NCI-H748 treated with DMSO at 0.1 percent for 48 hours (cell line): ENCODE measurements at regions not wholly inside any gene's neighbourhood (a gene's known extent, or its start where the extent isn't known, plus 50 kb on each side); places are given as distances from the start of the nearest gene placed in this dataset.
A peak's percentile ranks its signal among the peaks of the same experiment; 100 is the strongest.
"Not testable (repeated sequence)": the region's sequence is repeated elsewhere in the genome, so short reads cannot be mapped to it uniquely, and the experiment has no call there.

ENCODE experiments used
- DNase-seq: peaks from one replicate; lab custom pipeline; 2025; lab: John Stamatoyannopoulos, UW

- DNase-seq, result peak; percentile 17
Observed at GRCh38 chr7:27032839-27033238, 63.0 kb downstream of the HOXA1 start.

GRCh38 chr7:27031289-27032172 is 64.3 kb downstream of the HOXA1 start:
- DNase-seq, result no peak

- no peak for DNase-seq
Observed at GRCh38 chr7:27030393-27031050, 65.3 kb downstream of the HOXA1 start.

GRCh38 chr7:27025270-27025669 is 70.5 kb downstream of the HOXA1 start:
- DNase-seq, result no peak

GRCh38 chr7:27010068-27010467 is 85.7 kb downstream of the HOXA1 start:
- DNase-seq, result no peak

- DNase-seq, result no peak
Observed at GRCh38 chr7:27000496-27000895, 95.3 kb downstream of the HOXA1 start.

- DNase-seq, result not testable (repeated sequence)
Observed at GRCh38 chr7:26998284-26998683, 97.5 kb downstream of the HOXA1 start.

- no peak for DNase-seq
Observed at GRCh38 chr7:26995666-26996065, 100.1 kb downstream of the HOXA1 start.

- DNase-seq, result no peak
Observed at GRCh38 chr7:26993816-26994810, 101.7 kb downstream of the HOXA1 start.

- DNase-seq, result no peak
Observed at GRCh38 chr7:26992670-26993069, 103.1 kb downstream of the HOXA1 start.

GRCh38 chr7:26991796-26992195 is 104.0 kb downstream of the HOXA1 start:
- DNase-seq, result no peak

- no peak for DNase-seq
Observed at GRCh38 chr7:26989897-26990670, 105.7 kb downstream of the HOXA1 start.

GRCh38 chr7:26988836-26989374 is 106.9 kb downstream of the HOXA1 start:
- no peak for DNase-seq

- no peak for DNase-seq
Observed at GRCh38 chr7:26987338-26987737, 108.5 kb downstream of the HOXA1 start.

GRCh38 chr7:26978146-26978545 is 113.8 kb upstream of the SKAP2 start:
- no peak for DNase-seq

GRCh38 chr7:26976840-26977239 is 112.5 kb upstream of the SKAP2 start:
- no peak for DNase-seq

GRCh38 chr7:26971924-26972323 is 107.5 kb upstream of the SKAP2 start:
- not testable (repeated sequence) for DNase-seq

- no peak for DNase-seq
Observed at GRCh38 chr7:26965724-26966123, 101.3 kb upstream of the SKAP2 start.

GRCh38 chr7:26964156-26964808 is 99.9 kb upstream of the SKAP2 start:
- DNase-seq, result no peak

- DNase-seq, result no peak
Observed at GRCh38 chr7:26959290-26959689, 94.9 kb upstream of the SKAP2 start.

GRCh38 chr7:26958834-26959233 is 94.4 kb upstream of the SKAP2 start:
- DNase-seq, result no peak
